ENCODE measurements at regions not wholly inside any gene's neighbourhood (a gene's known extent, or its start where the extent isn't known, plus 50 kb on each side); places are given as distances from the start of the nearest gene placed in this dataset.
"Not testable (repeated sequence)": the region's sequence is repeated elsewhere in the genome, so short reads cannot be mapped to it uniquely, and the experiment has no call there.

DNA sequence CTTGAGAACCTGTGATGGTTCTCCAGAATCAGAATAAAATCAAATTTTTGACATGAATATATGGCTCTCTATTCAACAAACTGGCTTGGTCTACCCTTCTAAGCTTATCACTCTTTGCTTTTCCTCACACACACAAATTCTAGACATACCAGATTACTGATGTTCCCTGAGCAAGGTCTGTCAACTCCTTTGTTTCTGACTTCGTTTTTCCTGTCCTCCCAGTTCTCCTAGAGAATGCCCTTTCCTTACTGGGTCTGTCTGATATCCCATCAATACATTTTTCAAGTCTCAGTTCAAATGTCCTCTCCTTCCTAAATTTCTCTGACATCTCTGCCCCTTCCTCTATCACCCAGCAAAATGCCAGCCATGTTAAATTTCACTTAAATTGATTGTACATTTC is 202.1 kb upstream of the IGFBP7 start:
- 63 to 76% (median 71%) methylated on average over 1 of the region's 1 CpG for WGBS, 3 donors
- H3K4me1 ChIP-seq: no peaks in the 10 kb centered on the region
- no peak overlapping the region for H3K27ac ChIP-seq
- H3K36me3 ChIP-seq (ENCODE audit: insufficient read depth in 1 of 2, low read depth in 1 of 2): no peaks in the 10 kb centered on the region
- H3K9me3 ChIP-seq: no peaks in the 10 kb centered on the region
- DNase-seq (no peak), ATAC-seq (no peak)
- intact Hi-C loops (cut with DNase I): no loop called here
- no peak for TF ChIP-seq CTCF (IDR thresholded peaks at IDR 0.05)
- H3K4me3 ChIP-seq: no peak overlapping the region
- H3K27me3 ChIP-seq (ENCODE audit: insufficient read depth in 3 of 3, low read length in 2 of 3): no peaks in the 10 kb centered on the region

DNA sequence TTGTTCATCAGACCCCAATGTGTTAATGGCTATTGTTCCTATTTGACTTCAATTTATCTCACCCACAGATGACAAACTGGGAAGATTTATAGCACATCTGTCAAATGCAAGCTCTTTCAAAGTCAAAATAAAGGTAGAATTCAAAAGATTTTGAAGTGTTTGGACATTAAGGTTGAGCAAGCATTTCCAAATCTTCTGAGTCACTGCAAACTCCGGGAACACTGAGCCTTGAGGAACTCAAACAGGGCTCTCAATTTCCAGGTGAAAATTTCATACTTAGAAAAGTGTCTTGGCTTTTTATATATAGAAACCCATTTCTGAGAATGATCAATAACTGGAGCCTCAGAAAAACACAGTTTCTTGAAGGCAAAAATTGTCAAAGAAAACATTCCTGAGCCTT is 199.5 kb upstream of the IGFBP7 start:
- H3K36me3 ChIP-seq (ENCODE audit: insufficient read depth in 1 of 2, low read depth in 1 of 2): no peaks in the 10 kb centered on the region
- no peaks in the 10 kb centered on the region for H3K9me3 ChIP-seq
- H3K4me1 ChIP-seq: no peaks in the 10 kb centered on the region
- H3K27ac ChIP-seq: no peak overlapping the region
- no peak for ATAC-seq
- DNase-seq: no peak
- no peaks in the 10 kb centered on the region for H3K27me3 ChIP-seq (ENCODE audit: insufficient read depth in 3 of 3, low read length in 2 of 3)
- H3K4me3 ChIP-seq: no peak overlapping the region
- intact Hi-C loops (cut with DNase I): no loop called here
- TF ChIP-seq CTCF (IDR thresholded peaks at IDR 0.05): no peak
- 77 to 82% (median 79%) methylated on average over 1 of the region's 1 CpG for WGBS, 3 donors

GRCh38 chr4:57308301-57308700 is 198.1 kb upstream of the IGFBP7 start:
- DNase-seq (no peak), ATAC-seq (no peak)
- Histone ChIP-seq H3K4me1 (no peaks in the 10 kb centered on the region), H3K27me3 (ENCODE audit: insufficient read depth in 3 of 3, low read length in 2 of 3) (no peaks in the 10 kb centered on the region), H3K9me3 (no peaks in the 10 kb centered on the region), H3K27ac (no peak overlapping the region), H3K36me3 (ENCODE audit: insufficient read depth in 1 of 2, low read depth in 1 of 2) (no peaks in the 10 kb centered on the region), H3K4me3 (no peak overlapping the region)
- 81 to 91% (median 89%) methylated on average over 2 of the region's 2 CpGs for WGBS, 3 donors
- no peak for TF ChIP-seq CTCF (IDR thresholded peaks at IDR 0.05)
- intact Hi-C loops (cut with DNase I): no loop called here

- ATAC-seq (no peak), DNase-seq (no peak)
- Histone ChIP-seq H3K4me1 (no peaks in the 10 kb centered on the region), H3K9me3 (no peaks in the 10 kb centered on the region), H3K27ac (no peak overlapping the region), H3K4me3 (no peak overlapping the region), H3K27me3 (ENCODE audit: insufficient read depth in 3 of 3, low read length in 2 of 3) (no peaks in the 10 kb centered on the region), H3K36me3 (ENCODE audit: insufficient read depth in 1 of 2, low read depth in 1 of 2) (no peaks in the 10 kb centered on the region)
- intact Hi-C loops (cut with DNase I): no loop called here
- TF ChIP-seq CTCF (IDR thresholded peaks at IDR 0.05): no peak
- WGBS, 3 donors: 70 to 77% (median 71%) methylated on average over 5 of the region's 5 CpGs
Observed at GRCh38 chr4:57305836-57306235, 195.7 kb upstream of the IGFBP7 start.

DNA sequence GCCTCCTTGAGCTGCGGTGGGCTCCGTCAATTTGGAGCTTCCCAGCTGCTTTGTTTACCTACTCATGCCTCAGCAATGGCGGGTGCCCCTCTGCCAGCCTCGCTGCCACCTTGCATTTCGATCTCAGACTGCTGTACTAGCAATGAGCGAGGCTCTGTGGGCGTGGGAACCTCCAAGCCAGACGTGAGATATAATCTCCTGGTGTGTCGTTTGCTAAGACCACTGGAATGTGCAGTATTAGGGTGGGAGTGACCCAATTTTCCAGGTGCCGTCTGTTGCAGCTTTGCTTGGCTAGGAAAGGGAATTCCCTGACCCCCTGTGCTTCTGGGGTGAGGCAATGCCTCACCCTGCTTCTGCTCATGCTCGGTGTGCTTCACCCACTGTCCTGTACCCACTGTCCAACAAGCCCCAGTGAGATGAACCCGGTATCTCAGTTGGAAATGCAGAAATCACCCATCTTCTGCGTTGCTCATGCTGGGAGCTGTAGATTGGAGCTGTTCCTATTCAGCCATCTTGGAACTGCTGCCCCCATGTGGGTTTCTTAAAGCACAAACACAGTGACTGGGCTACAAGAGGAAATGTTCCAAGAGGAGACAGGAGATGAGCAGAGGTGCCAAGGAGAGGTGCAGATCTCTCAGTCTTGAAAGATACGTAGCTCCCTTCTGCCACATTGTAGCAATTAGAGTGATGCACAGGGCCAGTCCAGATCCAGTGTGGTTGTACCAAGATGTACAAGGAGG is 193.0 kb upstream of the IGFBP7 start:
- intact Hi-C loops (cut with DNase I): no loop called here

DNA sequence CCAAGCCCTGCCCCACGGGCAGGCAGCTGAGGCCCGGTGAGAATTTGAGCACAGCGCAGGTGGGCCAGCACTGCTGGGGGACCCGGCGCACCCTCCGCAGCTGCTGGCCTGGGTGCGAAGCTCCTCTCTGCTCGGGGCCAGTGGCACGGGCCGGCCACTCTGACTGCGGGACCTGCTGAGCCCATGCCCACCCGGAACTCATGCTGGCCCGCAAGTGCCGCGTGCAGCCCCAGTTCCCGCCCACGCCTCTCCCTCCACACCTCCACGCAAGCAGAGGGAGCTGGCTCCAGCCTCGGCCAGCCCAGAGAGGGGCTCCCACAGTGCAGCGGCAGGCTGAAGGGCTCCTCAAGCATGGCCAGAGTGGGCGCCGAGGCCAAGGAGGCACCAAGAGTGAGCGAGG is 190.1 kb upstream of the IGFBP7 start:
- H3K4me1 ChIP-seq; H3K27me3 ChIP-seq (ENCODE audit: insufficient read depth in 3 of 3, low read length in 2 of 3); H3K36me3 ChIP-seq (ENCODE audit: insufficient read depth in 1 of 2, low read depth in 1 of 2); intact Hi-C loops (cut with DNase I); DNase-seq; H3K27ac ChIP-seq; H3K4me3 ChIP-seq; H3K9me3 ChIP-seq; ATAC-seq: not testable (repeated sequence)
- 86 to 97% (median 97%) methylated on average over 17 to 23 of the region's 23 CpGs for WGBS, 3 donors

More for the DNA sequence above, 193.0 kb upstream of the IGFBP7 start:
- Histone ChIP-seq H3K27me3 (ENCODE audit: insufficient read depth in 3 of 3, low read length in 2 of 3) (no peaks in the 10 kb centered on the region), H3K9me3 (no peaks in the 10 kb centered on the region), H3K4me3 (no peak overlapping the region), H3K27ac (no peak overlapping the region), H3K36me3 (ENCODE audit: insufficient read depth in 1 of 2, low read depth in 1 of 2) (no peaks in the 10 kb centered on the region), H3K4me1 (no peaks in the 10 kb centered on the region)
- no peak for TF ChIP-seq CTCF (IDR thresholded peaks at IDR 0.05)
- DNase-seq: no peak
- no peak for ATAC-seq
- WGBS, 3 donors: 56 to 62% (median 57%) methylated on average over 14 of the region's 14 CpGs

All from psoas muscle (tissue), 7 donors.